ENCODE measurements at regions not wholly inside any gene's neighbourhood (a gene's known extent, or its start where the extent isn't known, plus 50 kb on each side); places are given as distances from the start of the nearest gene placed in this dataset.

- Histone ChIP-seq H3K4me1 (ENCODE audit: control insufficient read depth, insufficient read depth, low read length) (no peaks in the 10 kb centered on the region), H3K27ac (ENCODE audit: low read depth, low read length) (no peak overlapping the region), H3K9ac (ENCODE audit: extremely low read depth, low read length, poor library complexity, severe bottlenecking) (no peak overlapping the region), H3K4me3 (ENCODE audit: low read length) (no peak overlapping the region), H3K9me3 (ENCODE audit: control insufficient read depth, low read length) (peaks cover 42% of the 10 kb centered on the region), H3K36me3 (ENCODE audit: control insufficient read depth, insufficient read depth, low read length) (no peaks in the 10 kb centered on the region), H3K27me3 (ENCODE audit: control insufficient read depth, insufficient read depth, low read length, poor library complexity, severe bottlenecking) (no peaks in the 10 kb centered on the region)
- Mint-ChIP-seq H3K4me3 (no peak overlapping the region), H3K27me3 (ENCODE audit: insufficient read depth) (no peaks in the 10 kb centered on the region), H3K4me1 (no peaks in the 10 kb centered on the region), H3K9me3 (peaks cover 38% of the 10 kb centered on the region), H3K36me3 (ENCODE audit: low read depth) (peaks cover 20% of the 10 kb centered on the region), H3K27ac (no peak overlapping the region)
- peak; percentile 52 for DNase-seq
- peak; percentile 80 for TF ChIP-seq CTCF (conservative IDR thresholded peaks at IDR 0.05)
- 0 to 53% methylated on average over 1 to 5 of the region's 6 CpGs for WGBS, 2 experiments (ENCODE audit: insufficient coverage in 1 of 2, insufficient read length in 1 of 2)
Measured at GRCh38 chr5:12292610-12293204, 388.5 kb upstream of the CTNND2 start.

- 88% methylated on average over 1 of the region's 1 CpG; no CpG with 5 or more reads in 1 of the 2 experiments for WGBS, 2 experiments (ENCODE audit: insufficient coverage in 1 of 2, insufficient read length in 1 of 2)
- no peak for TF ChIP-seq CTCF (conservative IDR thresholded peaks at IDR 0.05)
- H3K27me3 ChIP-seq (ENCODE audit: control insufficient read depth, insufficient read depth, low read length, poor library complexity, severe bottlenecking) = no peaks in the 10 kb centered on the region
- Mint-ChIP-seq H3K9me3 (no peaks in the 10 kb centered on the region), H3K27ac (no peak overlapping the region), H3K36me3 (ENCODE audit: low read depth) (no peaks in the 10 kb centered on the region), H3K27me3 (ENCODE audit: insufficient read depth) (no peaks in the 10 kb centered on the region), H3K4me3 (no peak overlapping the region), H3K4me1 (no peaks in the 10 kb centered on the region)
- no peak overlapping the region for H3K4me3 ChIP-seq (ENCODE audit: low read length)
- no peak for DNase-seq
- H3K4me1 ChIP-seq (ENCODE audit: control insufficient read depth, insufficient read depth, low read length) = no peaks in the 10 kb centered on the region
- H3K36me3 ChIP-seq (ENCODE audit: control insufficient read depth, insufficient read depth, low read length) = no peaks in the 10 kb centered on the region
- H3K9ac ChIP-seq (ENCODE audit: extremely low read depth, low read length, poor library complexity, severe bottlenecking) = no peak overlapping the region
- no peak overlapping the region for H3K27ac ChIP-seq (ENCODE audit: low read depth, low read length)
- H3K9me3 ChIP-seq (ENCODE audit: control insufficient read depth, low read length) = no peaks in the 10 kb centered on the region
Measured at GRCh38 chr5:12284604-12285003, 380.4 kb upstream of the CTNND2 start.

GRCh38 chr5:12277504-12278192, 373.4 kb upstream of the CTNND2 start:
- TF ChIP-seq CTCF (conservative IDR thresholded peaks at IDR 0.05) = no peak
- no peaks in the 10 kb centered on the region for H3K27me3 ChIP-seq (ENCODE audit: control insufficient read depth, insufficient read depth, low read length, poor library complexity, severe bottlenecking)
- H3K9me3 ChIP-seq (ENCODE audit: control insufficient read depth, low read length) = no peaks in the 10 kb centered on the region
- no peak overlapping the region for H3K27ac ChIP-seq (ENCODE audit: low read depth, low read length)
- H3K4me3 ChIP-seq (ENCODE audit: low read length) = no peak overlapping the region
- no peaks in the 10 kb centered on the region for H3K27me3 Mint-ChIP-seq (ENCODE audit: insufficient read depth)
- H3K4me1 Mint-ChIP-seq = no peaks in the 10 kb centered on the region
- no peaks in the 10 kb centered on the region for H3K9me3 Mint-ChIP-seq
- H3K27ac Mint-ChIP-seq = no peak overlapping the region
- no peaks in the 10 kb centered on the region for H3K36me3 Mint-ChIP-seq (ENCODE audit: low read depth)
- H3K9ac ChIP-seq (ENCODE audit: extremely low read depth, low read length, poor library complexity, severe bottlenecking) = no peak overlapping the region
- no peak for DNase-seq
- H3K4me1 ChIP-seq (ENCODE audit: control insufficient read depth, insufficient read depth, low read length) = no peaks in the 10 kb centered on the region
- H3K36me3 ChIP-seq (ENCODE audit: control insufficient read depth, insufficient read depth, low read length) = no peaks in the 10 kb centered on the region
- H3K4me3 Mint-ChIP-seq = no peak overlapping the region
- 97 to 100% methylated on average over 1 to 2 of the region's 2 CpGs for WGBS, 2 experiments (ENCODE audit: insufficient coverage in 1 of 2, insufficient read length in 1 of 2)
